Uterus (tissue), 3 donors: ENCODE measurements at regions not wholly inside any gene's neighbourhood (a gene's known extent, or its start where the extent isn't known, plus 50 kb on each side); places are given as distances from the start of the nearest gene placed in this dataset.

Experiments used
- DNase-seq, 2 donors: peaks; one replicate each; pipeline ENCODE4 v3.0.0-alpha.2; 2019 to 2020
- H3K27ac ChIP-seq, 2 donors: fragments of 200-600 bp; sonication (generic); 1 replicate in 1 of 2; 2 replicates in 1 of 2; pipeline ENCODE4 v1.5.1; 2016 to 2018
- H3K27me3 ChIP-seq, 2 donors: fragments of 200-600 bp; sonication (generic); one replicate each; pipeline ENCODE4 v1.5.1; 2018 to 2019; ENCODE audit warnings: control low read depth in 1 of 2
- H3K36me3 ChIP-seq, 2 donors: fragments of 200-600 bp; sonication (generic); one replicate each; pipeline ENCODE4 v1.5.1; 2019; ENCODE audit warnings: control low read depth in 1 of 2
- H3K4me1 ChIP-seq, 2 donors: fragments of 200-600 bp; sonication (generic); one replicate each; pipeline ENCODE4 v1.5.1; 2018 to 2019; ENCODE audit warnings: control low read depth in 1 of 2
- H3K4me3 ChIP-seq, 2 donors: fragments of 200-600 bp; sonication (generic); 1 replicate in 1 of 2; 2 replicates in 1 of 2; pipeline ENCODE4 v1.5.1; 2018 to 2019; ENCODE audit warnings: mild to moderate bottlenecking in 1 of 2
- H3K9me3 ChIP-seq, 2 donors: fragments of 200-600 bp; sonication (generic); one replicate each; pipeline ENCODE4 v1.5.1; 2019; ENCODE audit warnings: control low read depth in 1 of 2
- CTCF ChIP-seq, 4 experiments: fragments of 200-600 bp in 2 of 4; fragments of 450-650 bp in 2 of 4; sonication (generic) in 2 of 4; IDR thresholded peaks; one replicate each; pipeline ENCODE4 v1.5.1; 2016 to 2019; ENCODE audit warnings: antibody characterized with exemption in 4 of 4, mild to moderate bottlenecking in 2 of 4, moderate library complexity in 1 of 4
- POLR2A ChIP-seq, 2 donors: fragments of 450-650 bp; IDR thresholded peaks; one replicate each; pipeline ENCODE4 v1.6.1; 2016; ENCODE audit warnings: antibody characterized with exemption in 2 of 2, mild to moderate bottlenecking in 1 of 2, moderate library complexity in 1 of 2
- intact Hi-C: fragments of 100-400 bp; cut with DNase I; formaldehyde crosslinking; loops from one replicate; pipeline ENCODE4 v1.15.1; 2023; ENCODE audit warnings: low total_unique reads
- donor health status: DM: yes; HTN: yes; CAD: no.

DNA sequence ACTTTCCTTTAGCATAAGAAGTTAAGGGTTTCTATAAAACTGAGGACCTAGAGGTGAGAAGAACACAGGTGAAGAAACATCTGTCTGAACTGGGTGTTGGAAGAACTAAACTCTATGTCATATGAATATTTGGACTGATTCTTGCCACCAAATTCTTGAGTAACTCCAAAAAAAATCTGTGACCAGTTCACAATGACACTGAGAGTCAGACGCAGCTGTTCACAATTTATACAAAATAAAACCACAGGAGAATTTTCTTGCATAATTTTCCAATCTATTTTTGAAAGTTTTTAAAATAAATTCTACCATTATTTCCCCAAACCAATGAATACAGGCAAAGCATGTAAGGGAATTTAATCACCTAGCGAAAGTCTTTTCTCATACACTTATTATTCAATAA, 148.1 kb upstream of the TCF21 start:
- no peaks in the 10 kb centered on the region for H3K4me1 ChIP-seq
- no peak for TF ChIP-seq POLR2A (IDR thresholded peaks at IDR 0.05)
- no peak for TF ChIP-seq CTCF (IDR thresholded peaks at IDR 0.05)
- no peaks in the 10 kb centered on the region for H3K9me3 ChIP-seq
- no peak overlapping the region for H3K27ac ChIP-seq
- intact Hi-C loops = no loop called here
- H3K4me3 ChIP-seq = no peak overlapping the region
- H3K36me3 ChIP-seq = no peaks in the 10 kb centered on the region
- H3K27me3 ChIP-seq = no peaks in the 10 kb centered on the region
- DNase-seq = no peak

GRCh38 chr6:133741375-133741861, 147.5 kb upstream of the TCF21 start:
- Histone ChIP-seq H3K36me3 (no peaks in the 10 kb centered on the region), H3K4me1 (no peaks in the 10 kb centered on the region), H3K27me3 (no peaks in the 10 kb centered on the region), H3K27ac (no peak overlapping the region), H3K9me3 (no peaks in the 10 kb centered on the region), H3K4me3 (no peak overlapping the region)
- no peak for DNase-seq
- TF ChIP-seq POLR2A (IDR thresholded peaks at IDR 0.05) (no peak), CTCF (IDR thresholded peaks at IDR 0.05) (no peak)
- intact Hi-C loops = no loop called here

GRCh38 chr6:133743621-133744020, 145.3 kb upstream of the TCF21 start:
- Histone ChIP-seq H3K36me3 (no peaks in the 10 kb centered on the region), H3K27me3 (no peaks in the 10 kb centered on the region), H3K4me1 (no peaks in the 10 kb centered on the region), H3K4me3 (no peak overlapping the region), H3K27ac (no peak overlapping the region), H3K9me3 (no peaks in the 10 kb centered on the region)
- intact Hi-C loops = no loop called here
- no peak for TF ChIP-seq POLR2A (IDR thresholded peaks at IDR 0.05)
- no peak for DNase-seq

- no peaks in the 10 kb centered on the region for H3K9me3 ChIP-seq
- H3K4me1 ChIP-seq = no peaks in the 10 kb centered on the region
- no peak overlapping the region for H3K27ac ChIP-seq
- TF ChIP-seq POLR2A (IDR thresholded peaks at IDR 0.05) (no peak), CTCF (IDR thresholded peaks at IDR 0.05) (no peak)
- no peak overlapping the region for H3K4me3 ChIP-seq
- H3K27me3 ChIP-seq = no peaks in the 10 kb centered on the region
- intact Hi-C loops = no loop called here
- no peak for DNase-seq
- no peaks in the 10 kb centered on the region for H3K36me3 ChIP-seq
Observed at GRCh38 chr6:133746417-133746770, 142.5 kb upstream of the TCF21 start.

DNA sequence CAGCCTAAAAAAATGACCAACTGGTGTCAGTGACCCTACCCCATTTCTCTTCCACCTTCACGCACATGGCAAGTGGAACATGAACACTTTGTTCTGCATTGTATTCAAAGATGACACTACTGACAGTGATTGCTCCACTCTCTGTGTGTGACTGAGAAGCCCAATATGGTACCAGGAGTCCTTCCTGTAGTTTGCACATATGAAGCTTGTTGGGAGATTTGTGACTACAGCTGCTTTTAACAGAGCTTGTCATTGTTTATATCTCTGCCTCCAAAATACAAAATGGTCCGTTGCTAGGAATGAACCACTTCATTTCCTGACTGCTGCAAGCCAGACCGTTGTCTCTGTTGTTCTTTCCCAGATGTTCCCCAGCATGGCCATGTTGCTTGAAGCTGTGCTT, 140.3 kb upstream of the TCF21 start:
- H3K9me3 ChIP-seq = no peaks in the 10 kb centered on the region
- no peak overlapping the region for H3K27ac ChIP-seq
- TF ChIP-seq CTCF (IDR thresholded peaks at IDR 0.05) = no peak
- TF ChIP-seq POLR2A (IDR thresholded peaks at IDR 0.05) = no peak
- no peaks in the 10 kb centered on the region for H3K27me3 ChIP-seq
- H3K4me1 ChIP-seq = no peaks in the 10 kb centered on the region
- H3K36me3 ChIP-seq = no peaks in the 10 kb centered on the region
- intact Hi-C loops = no loop called here
- no peak for DNase-seq
- H3K4me3 ChIP-seq = no peak overlapping the region

DNA sequence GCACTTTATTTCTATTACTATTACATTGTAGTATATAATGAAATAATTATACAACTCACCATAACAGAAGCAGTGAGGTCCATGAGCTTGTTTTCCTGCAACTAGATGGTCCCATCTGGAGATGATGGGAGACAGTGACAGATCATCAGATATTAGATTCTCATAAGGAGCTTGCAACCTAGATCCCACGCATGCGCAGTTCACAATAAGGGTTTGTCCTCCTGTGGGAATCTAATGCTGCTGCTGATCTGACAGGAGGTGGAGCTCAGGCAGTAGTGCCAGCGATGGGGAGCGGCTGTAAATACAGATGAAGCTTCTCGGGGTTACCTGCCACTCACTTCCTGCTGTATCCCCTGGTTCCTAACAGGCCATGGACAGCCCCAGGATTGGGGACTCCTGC, 139.5 kb upstream of the TCF21 start:
- intact Hi-C loops = no loop called here
- no peak overlapping the region for H3K27ac ChIP-seq

More for the DNA sequence above, 139.5 kb upstream of the TCF21 start:
- Histone ChIP-seq H3K4me3 (no peak overlapping the region), H3K9me3 (no peaks in the 10 kb centered on the region), H3K36me3 (no peaks in the 10 kb centered on the region), H3K27me3 (no peaks in the 10 kb centered on the region), H3K4me1 (no peaks in the 10 kb centered on the region)
- TF ChIP-seq POLR2A (IDR thresholded peaks at IDR 0.05) = no peak
- no peak for TF ChIP-seq CTCF (IDR thresholded peaks at IDR 0.05)
- DNase-seq = no peak
